ENCODE measurements at regions not wholly inside any gene's neighbourhood (a gene's known extent, or its start where the extent isn't known, plus 50 kb on each side); places are given as distances from the start of the nearest gene placed in this dataset.

DNA sequence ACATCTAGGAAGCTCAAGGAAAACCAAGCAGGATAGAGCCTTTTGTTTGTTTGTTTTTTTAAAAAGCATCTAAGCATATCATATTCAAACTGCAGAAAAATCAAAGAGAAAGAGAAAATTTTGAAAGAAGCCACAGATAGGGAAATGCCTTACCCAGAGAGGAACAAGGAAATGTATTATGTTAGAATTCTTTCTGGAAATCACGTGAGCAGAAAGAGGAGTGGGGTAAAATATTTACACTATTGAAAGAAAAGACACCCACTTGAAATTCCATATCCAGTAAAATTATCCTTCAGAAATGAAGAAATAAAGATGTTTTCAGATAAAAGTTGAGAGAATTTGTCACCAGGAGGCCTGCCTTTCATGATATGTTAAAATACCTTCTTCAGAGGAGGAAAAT, 775.7 kb upstream of the IGFBP3 start:
- TF ChIP-seq POLR2A (IDR thresholded peaks at IDR 0.05) (no peak), POLR2AphosphoS5 (IDR thresholded peaks at IDR 0.05; ENCODE audit: insufficient read depth in 1 of 2, low read depth in 1 of 2) (no peak)
- TF ChIP-seq, protein P1, sequence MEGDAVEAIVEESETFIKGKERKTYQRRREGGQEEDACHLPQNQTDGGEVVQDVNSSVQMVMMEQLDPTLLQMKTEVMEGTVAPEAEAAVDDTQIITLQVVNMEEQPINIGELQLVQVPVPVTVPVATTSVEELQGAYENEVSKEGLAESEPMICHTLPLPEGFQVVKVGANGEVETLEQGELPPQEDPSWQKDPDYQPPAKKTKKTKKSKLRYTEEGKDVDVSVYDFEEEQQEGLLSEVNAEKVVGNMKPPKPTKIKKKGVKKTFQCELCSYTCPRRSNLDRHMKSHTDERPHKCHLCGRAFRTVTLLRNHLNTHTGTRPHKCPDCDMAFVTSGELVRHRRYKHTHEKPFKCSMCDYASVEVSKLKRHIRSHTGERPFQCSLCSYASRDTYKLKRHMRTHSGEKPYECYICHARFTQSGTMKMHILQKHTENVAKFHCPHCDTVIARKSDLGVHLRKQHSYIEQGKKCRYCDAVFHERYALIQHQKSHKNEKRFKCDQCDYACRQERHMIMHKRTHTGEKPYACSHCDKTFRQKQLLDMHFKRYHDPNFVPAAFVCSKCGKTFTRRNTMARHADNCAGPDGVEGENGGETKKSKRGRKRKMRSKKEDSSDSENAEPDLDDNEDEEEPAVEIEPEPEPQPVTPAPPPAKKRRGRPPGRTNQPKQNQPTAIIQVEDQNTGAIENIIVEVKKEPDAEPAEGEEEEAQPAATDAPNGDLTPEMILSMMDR (IDR thresholded peaks at IDR 0.05), result no peak
